Lower leg skin (tissue), 4 donors: ENCODE measurements at regions not wholly inside any gene's neighbourhood (a gene's known extent, or its start where the extent isn't known, plus 50 kb on each side); places are given as distances from the start of the nearest gene placed in this dataset.
"Not testable (repeated sequence)": the region's sequence is repeated elsewhere in the genome, so short reads cannot be mapped to it uniquely, and the experiment has no call there.

ENCODE experiments used
- DNase-seq, 2 donors: peaks; one replicate each; pipeline ENCODE4 v3.0.0-alpha.2; 2019; ENCODE audit warnings: low spot score in 2 of 2
- H3K4me3 ChIP-seq: fragments of 200-600 bp; sonication (generic); 2 replicates; pipeline ENCODE4 v1.5.1; 2017; ENCODE audit warnings: mild to moderate bottlenecking, low read depth; ENCODE audit not compliant: poor library complexity, severe bottlenecking
- CTCF ChIP-seq, 3 donors: fragments of 450-650 bp; IDR thresholded peaks; one replicate each; pipeline ENCODE4 v1.5.1; 2016; ENCODE audit warnings: antibody characterized with exemption in 3 of 3, mild to moderate bottlenecking in 3 of 3, moderate library complexity in 2 of 3
- POLR2A ChIP-seq, 2 donors: fragments of 450-650 bp; IDR thresholded peaks; one replicate each; pipeline ENCODE4 v1.6.1; 2016 to 2017; ENCODE audit warnings: antibody characterized with exemption in 2 of 2, mild to moderate bottlenecking in 1 of 2, moderate library complexity in 1 of 2
- WGBS, 2 donors: methylation state at CpG; one replicate each; pipeline ENCODE4 v1.1.5; 2018; 5-methylcytosine and 5-hydroxymethylcytosine counted together
- intact Hi-C: fragments of 100-400 bp; cut with DNase I; formaldehyde crosslinking; loops from one replicate; pipeline ENCODE4 v1.15.0; 2023; ENCODE audit warnings: low total_unique reads

GRCh38 chr11:57047610-57048009 lies 58.9 kb downstream of the OR5AK2 start:
- intact Hi-C loops: loop anchor here (5.0 kb wide), 1 partner anchor 610 kb away; no protein-coding TSS in a partner anchor
- no peak overlapping the region for H3K4me3 ChIP-seq
- no peak for TF ChIP-seq POLR2A (IDR thresholded peaks at IDR 0.05)
- TF ChIP-seq CTCF (IDR thresholded peaks at IDR 0.05): no peak
- DNase-seq: no peak

- WGBS, 2 donors: 85 to 89% methylated on average over 4 of the region's 4 CpGs
- intact Hi-C loops: loop anchor here (5.0 kb wide), 1 partner anchor 612 kb away; no protein-coding TSS in a partner anchor
Observed at GRCh38 chr11:57049749-57050148, 61.0 kb downstream of the OR5AK2 start.

GRCh38 chr11:57054817-57055216 lies 66.1 kb downstream of the OR5AK2 start:
- intact Hi-C loops: no loop called here
- DNase-seq: no peak
- TF ChIP-seq POLR2A (IDR thresholded peaks at IDR 0.05) (no peak), CTCF (IDR thresholded peaks at IDR 0.05) (no peak)
- no peak overlapping the region for H3K4me3 ChIP-seq

More at GRCh38 chr11:57049749-57050148, 61.0 kb downstream of the OR5AK2 start:
- TF ChIP-seq CTCF (IDR thresholded peaks at IDR 0.05): no peak
- no peak for DNase-seq
- no peak overlapping the region for H3K4me3 ChIP-seq

- no peak for DNase-seq
- intact Hi-C loops: no loop called here
- no peak for TF ChIP-seq POLR2A (IDR thresholded peaks at IDR 0.05)
- no peak for TF ChIP-seq CTCF (IDR thresholded peaks at IDR 0.05)
- 94 to 97% methylated on average over 2 of the region's 2 CpGs for WGBS, 2 donors
- no peak overlapping the region for H3K4me3 ChIP-seq
Observed at GRCh38 chr11:57055744-57056143, 67.0 kb downstream of the OR5AK2 start.

- 75 to 79% methylated on average over 3 of the region's 3 CpGs for WGBS, 2 donors
- no peak for DNase-seq
- intact Hi-C loops: no loop called here
- no peak overlapping the region for H3K4me3 ChIP-seq
- TF ChIP-seq POLR2A (IDR thresholded peaks at IDR 0.05) (no peak), CTCF (IDR thresholded peaks at IDR 0.05) (no peak)
Observed at GRCh38 chr11:57056735-57057134, 68.0 kb downstream of the OR5AK2 start.

- H3K4me3 ChIP-seq: no peak overlapping the region
- intact Hi-C loops: no loop called here
- no peak for DNase-seq
- TF ChIP-seq POLR2A (IDR thresholded peaks at IDR 0.05) (no peak), CTCF (IDR thresholded peaks at IDR 0.05) (no peak)
Observed at GRCh38 chr11:57057561-57057960, 68.8 kb downstream of the OR5AK2 start.

- H3K4me3 ChIP-seq, intact Hi-C loops, DNase-seq: not testable (repeated sequence)
- WGBS, 2 donors: 91 to 93% methylated on average over 7 of the region's 7 CpGs
Observed at GRCh38 chr11:57062957-57063356, 74.2 kb downstream of the OR5AK2 start.
